ENCODE measurements at regions not wholly inside any gene's neighbourhood (a gene's known extent, or its start where the extent isn't known, plus 50 kb on each side); places are given as distances from the start of the nearest gene placed in this dataset.

DNA sequence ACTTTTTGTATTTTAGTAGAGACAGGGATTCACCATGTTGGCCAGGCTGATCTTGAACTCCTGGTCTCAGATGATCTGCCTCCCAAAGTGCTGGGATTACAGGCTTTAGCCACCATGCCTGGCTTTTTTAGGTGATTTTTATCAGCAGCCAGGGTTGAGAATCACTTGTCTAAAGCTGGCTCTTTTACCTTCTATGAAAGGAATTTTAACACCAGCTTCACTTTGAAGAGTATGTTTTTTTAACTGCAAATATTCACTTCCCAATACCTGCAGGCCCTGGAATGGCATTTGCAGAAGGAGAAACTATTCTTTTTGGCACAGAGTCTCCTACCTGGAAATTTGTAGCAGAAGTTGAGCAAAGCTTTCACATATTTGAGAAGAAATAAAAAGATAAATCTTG, 63.6 kb upstream of the NAA20 start:
- no peak for DNase-seq (ENCODE audit: low read depth)

DNA sequence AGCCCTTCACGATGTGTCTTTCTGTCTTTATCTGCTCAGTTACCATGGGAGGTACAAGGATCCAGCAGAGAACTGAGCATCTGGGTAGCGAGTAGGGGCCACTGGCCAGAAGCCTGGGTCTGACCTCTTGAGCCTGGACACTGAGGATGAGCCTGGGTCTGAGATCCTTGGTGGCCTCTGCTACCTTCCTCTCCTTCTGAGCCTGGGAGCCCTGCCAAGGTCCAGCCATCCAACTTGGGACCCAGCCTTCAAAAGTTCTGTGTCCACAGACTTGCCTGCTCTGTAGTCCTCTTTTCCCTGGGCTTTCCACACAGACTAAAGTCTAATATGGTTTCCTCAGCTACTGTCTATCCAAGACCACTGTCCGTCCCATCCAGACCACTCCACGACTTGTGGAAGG, 60.2 kb upstream of the NAA20 start:
- DNase-seq (ENCODE audit: low read depth) = no peak

DNA sequence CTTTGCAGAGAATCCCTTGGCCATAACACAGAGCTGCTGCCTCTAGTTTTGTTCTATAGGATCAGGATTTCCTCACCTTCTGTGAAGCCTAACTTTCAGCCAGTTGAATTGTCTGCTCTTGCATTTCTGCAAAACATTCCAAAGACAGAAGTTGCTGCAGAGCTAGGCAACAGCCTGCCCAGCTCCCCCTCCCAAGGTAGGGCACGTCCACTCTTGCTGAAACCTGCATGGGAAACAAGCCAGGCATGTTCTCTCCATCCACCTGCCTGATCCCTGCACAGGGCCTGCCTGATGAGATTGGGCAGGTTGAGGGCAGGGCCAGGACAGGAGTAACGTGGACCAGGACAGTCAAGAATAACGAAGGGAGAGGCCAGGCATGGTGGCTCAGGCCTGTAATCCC, 58.9 kb upstream of the NAA20 start:
- DNase-seq (ENCODE audit: low read depth) = no peak

DNA sequence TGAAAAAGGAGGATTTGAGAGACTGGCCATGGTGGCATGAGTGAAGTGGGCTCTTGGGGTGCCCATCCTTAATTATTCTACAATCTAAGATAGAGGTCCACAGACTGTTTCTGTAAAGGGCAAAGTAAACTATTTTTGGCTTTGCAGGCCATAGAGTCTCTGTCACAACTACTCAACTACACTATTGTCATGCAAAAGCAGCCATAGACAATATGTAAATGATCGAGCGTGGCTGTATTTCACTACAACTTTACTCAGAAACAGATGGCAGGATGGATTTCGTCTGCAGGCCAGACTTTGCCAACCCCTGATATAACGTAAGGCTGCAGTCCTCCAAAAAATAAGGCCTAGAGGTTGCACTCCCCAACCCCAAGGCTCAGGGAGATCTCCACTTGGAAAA, 58.2 kb upstream of the NAA20 start:
- no peak for DNase-seq (ENCODE audit: low read depth)

DNA sequence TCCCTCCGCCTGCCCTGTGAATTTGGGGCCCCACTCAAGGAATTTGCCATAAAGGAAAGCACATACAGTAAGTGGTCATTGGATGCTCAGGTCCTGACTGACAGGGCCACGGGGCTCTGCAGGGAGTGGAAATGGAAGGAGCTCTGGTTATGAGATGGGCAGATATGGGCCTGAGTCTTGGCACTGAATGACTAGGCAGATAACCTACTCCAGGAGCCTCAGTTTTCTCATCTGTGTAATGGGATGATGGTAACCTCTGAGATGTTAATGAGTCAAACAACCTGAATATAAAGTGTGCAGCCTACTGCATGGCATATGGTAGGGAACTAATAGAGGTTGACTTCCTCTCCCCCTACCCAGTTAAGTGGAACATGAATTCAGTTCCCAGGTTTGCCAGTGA, 56.4 kb upstream of the NAA20 start:
- DNase-seq (ENCODE audit: low read depth) = no peak

DNA sequence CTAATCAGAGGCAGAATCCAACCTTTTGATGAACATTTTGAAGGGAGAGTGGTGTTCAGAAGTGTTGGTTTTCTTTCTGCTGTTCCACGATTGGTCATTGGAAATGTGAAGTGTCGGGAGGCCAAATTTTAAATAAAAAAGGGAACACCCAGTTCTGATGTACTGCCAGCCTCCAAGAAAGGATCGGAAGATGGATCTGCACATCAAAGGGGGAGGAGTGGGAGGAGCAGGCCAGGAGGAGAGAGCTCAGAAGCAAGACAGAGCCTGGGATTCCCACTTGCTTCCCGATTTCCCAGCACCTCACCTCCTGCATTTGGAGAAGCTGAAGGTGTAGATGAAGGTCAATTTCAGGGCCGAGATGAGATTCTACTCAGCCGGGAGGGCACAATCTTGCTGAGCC, 55.9 kb upstream of the NAA20 start:
- DNase-seq (ENCODE audit: low read depth) = no peak

DNA sequence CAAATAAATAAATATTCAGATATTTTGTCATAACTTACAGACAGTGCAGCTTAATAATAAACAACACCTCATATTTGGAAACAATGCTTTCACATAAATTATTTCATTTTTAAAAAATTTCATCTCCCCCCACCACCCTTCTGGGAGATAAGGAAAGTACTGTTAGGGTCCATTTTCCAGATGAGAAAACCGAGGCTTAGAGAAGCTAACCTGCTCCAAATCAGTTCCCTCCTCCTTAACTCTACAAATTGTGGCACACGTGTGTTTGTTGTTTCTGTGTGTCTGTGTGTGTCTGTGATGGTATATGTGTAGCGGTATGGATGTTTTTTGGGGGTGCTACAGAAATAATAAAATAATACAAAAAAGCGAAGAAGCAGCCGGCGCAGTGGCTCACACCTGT, 54.2 kb upstream of the NAA20 start:
- no peak for DNase-seq (ENCODE audit: low read depth)

DNA sequence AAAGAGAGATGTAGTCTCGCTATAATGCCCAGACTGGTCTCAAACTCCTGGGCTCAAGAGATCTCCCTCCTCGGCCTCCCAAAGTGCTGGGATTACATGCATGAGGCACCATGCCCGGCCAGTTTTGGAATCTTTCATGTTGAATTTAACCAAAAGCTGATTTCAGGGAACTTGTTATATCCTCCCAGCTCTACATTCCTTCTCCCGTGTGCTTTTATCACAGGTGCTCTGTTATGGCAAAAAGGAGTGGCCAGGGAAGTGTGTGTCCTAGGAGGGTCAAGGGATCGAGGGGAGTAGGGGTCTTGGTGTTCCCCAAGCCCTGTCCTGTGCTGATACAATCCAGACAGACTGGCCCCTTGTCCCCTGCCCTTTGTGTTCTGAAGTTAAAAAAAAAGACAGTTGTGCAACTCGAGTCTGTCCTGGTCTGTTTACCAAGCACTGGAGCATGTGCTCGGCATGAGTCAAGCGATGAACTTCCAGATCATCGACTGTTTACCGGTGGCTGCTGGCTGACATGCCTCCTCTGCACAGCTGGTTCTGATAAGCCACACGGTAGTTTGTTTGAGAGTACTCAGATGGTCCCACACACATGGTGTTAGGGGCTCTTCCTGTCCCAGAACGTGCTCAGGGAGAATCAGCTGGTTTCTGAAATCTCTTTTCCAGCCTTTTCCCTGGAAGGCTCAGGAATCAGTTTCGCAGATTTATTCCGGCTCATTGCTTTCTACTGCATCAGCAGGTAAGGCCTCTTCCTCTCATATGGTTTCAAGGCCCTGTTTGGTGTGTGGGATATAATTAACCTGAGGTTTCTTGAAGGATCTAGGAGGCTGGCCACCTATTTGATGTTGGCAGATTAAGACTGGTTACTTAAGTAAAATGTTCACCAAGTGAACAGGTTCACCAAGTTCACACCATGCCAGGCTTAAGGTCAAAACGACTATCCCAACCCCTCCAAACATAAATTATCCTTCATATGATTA, 52.6 kb upstream of the NAA20 start:
- DNase-seq (ENCODE audit: low read depth) = peak; percentile 67

DNA sequence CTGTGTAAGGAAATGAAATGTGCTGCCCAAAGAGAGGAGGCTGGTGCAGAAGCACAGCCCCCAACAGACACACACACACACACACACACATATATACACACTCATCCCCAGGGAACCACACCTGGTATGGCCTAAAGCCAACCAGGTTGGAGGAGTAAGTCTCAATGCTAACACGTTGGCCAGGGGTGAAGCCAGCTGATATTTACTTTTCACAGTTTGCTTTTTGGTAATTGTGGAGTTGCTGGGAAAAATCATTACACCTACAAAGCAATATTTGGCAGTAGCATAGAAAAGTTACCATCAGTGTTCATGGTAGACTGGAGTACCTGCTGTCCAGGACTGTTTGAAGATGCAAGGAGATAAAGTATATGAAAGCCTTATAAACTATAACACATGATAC, 50.3 kb upstream of the NAA20 start:
- no peak for DNase-seq (ENCODE audit: low read depth)
